ENCODE measurements at regions not wholly inside any gene's neighbourhood (a gene's known extent, or its start where the extent isn't known, plus 50 kb on each side); places are given as distances from the start of the nearest gene placed in this dataset.
"Not testable (repeated sequence)": the region's sequence is repeated elsewhere in the genome, so short reads cannot be mapped to it uniquely, and the experiment has no call there.

DNA sequence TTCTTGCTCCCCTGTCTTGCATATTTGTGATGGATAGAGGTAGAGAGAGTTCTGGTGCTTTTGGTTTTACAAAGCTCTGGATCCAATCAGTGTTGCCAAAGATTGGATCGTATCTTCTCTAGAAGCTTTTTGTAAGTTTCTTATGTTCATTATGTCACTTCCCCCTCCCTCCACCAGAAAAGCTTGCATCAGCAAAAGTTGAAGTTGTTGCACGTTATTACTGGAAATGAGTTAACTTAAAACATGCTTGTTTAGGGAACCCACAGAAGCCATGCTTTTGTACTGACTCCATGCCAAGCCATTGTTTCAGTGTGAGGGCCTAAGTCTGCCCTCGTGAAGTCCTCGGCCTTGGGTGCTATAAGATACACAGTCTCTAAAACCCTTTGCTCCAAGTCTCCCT, 186.5 kb downstream of the ERCC6L2 start:
- peak in 1 of 5 donors; percentile 51 for DNase-seq

DNA sequence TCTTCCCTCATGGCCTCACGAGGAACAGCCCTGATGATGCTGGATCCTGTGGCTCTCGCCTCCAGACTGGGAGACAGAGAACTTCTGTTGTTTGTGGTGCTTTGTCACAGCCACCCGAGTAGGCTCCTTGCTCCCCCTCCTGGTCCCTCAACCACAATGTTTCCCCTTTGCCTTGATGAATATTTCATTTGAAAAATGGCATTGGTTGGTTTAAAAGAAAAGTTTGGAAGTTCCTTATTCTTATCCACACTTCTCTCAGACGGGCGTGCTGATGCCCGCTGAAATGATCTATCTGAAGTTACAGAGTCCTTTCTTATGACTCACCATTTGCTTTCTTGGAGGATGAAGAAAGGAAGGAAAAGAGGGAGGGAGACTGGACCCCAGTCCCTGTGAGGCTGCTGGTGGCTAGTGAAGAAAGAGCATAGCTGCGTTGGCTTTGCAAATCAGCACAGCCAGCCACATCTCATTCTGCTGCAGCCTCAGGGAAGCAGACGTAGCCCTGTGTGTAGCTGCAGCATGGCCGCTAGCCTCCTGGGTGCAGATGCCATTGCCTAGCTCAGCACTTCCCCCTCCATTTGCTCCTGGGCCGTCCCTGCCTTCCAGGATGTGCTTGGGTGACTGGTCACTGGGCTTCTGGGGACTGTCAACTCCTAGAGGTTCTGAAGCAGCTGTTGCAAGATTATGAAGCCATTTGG, 185.9 kb downstream of the ERCC6L2 start:
- DNase-seq: peak in 4 of 5 donors; percentile 17 to 52 (median 37)

DNA sequence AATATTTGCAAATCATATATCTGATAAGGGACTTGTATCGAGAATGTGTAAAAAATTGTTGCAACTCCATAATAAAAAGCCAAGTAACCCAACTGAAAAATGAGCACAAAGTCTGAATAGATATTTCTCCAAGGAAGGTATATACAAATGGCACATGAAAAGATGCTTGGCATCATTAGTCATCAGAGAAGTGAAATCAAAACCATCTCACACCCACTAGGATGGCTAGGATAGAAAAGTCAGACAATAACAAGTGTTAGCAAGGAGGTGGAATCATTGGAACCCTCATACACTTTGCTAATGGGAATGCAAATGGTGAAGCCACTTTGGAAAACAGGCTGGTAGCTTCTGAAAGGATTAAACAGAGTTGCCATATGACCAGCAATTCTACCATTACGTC, 182.7 kb downstream of the ERCC6L2 start:
- DNase-seq: no peak

DNA sequence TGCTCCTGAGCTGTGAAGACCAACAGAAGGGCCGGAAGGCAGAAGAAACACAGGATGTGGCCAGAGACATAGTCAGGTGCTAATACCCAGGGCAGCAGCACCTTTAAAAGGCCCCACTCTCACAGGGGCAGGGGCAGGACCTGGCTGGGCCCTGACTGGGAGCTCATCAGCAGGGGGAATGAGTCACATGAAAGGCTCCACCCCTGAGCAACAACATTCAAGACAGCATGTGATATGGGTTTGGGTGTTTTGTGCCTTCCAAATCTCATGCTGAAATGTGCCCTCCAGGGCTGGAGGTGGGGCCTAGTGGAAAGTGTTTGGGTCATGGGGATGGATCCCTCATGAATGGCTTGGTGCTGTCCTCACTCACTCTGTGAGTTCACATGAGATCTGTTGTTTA, 181.7 kb downstream of the ERCC6L2 start:
- no peak for DNase-seq

DNA sequence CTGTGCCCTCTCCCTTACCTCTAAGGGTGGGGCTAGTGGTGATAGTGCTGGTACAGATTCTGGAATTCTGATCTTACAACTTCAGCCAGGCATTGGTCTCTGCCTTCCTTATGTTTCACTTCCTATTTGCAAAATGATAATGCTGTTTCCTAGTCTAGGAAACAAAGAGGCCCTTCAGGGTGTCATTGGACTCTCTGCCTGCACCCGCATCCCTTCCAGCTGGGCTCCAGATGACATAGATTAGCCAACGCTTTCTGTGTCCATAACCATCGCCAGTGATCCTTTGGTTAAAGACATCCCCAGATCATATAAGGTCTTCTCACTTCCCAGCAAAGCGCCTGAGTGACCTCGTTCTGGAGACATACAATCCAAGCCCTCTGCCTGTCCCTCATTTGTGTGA, 180.7 kb downstream of the ERCC6L2 start:
- DNase-seq: no peak

DNA sequence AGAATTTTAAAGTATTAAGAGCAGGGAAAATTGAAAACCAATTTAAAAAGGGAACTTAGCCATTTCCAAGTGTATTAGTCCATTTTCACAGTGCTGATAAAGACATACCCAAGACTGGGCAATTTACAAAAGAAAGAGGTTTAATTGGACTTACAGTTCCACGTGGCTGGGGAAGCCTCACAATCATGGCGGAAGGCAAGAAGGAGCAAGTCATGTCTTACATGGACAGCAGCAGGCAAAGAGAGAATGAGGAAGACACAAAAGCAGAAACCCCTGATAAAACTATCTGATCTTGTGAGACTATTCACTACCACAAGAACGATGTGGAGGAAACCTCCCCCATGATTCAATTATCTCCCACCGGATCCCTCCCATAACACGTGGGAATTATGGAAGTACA, 178.8 kb downstream of the ERCC6L2 start:
- DNase-seq: not testable (repeated sequence)

DNA sequence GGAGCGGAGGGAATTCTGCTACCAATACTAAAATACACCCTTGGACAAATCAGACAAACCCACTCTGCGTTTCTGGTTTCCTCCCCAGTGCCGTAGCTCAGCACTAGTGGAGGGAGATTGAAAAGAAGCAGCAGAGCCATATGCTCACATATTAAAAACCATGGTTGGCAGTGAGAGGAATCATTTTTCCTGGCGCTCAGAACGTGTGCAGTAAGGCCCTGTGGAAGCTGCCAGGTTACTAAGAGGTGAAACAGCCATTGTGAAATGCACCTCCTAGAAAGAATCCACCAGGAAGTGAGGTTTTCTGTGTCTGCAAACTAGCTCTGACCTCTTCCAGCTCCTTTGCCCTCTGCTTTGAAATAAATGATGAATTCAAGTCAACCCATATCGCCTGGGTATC, 177.2 kb downstream of the ERCC6L2 start:
- DNase-seq: no peak

DNA sequence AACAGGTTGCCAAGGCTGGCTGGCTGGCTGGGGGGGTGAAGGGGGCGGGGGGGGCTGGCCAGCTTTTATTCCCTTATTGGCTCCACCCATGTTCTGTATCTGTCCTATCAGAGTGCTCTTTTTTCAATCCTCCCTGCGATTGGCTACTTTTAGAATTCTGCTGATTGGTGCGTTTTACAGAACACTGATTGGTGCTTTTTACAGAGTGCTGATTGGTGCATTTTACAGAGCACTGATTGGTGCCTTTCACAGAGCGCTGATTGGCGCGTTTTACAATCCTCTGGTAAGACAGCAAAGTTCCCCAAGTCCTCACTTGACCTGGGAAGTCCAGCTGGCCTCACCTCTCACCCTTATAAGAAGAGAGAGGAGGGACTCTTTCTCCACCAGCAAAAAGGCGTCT, 175.9 kb downstream of the ERCC6L2 start:
- DNase-seq: no peak

DNA sequence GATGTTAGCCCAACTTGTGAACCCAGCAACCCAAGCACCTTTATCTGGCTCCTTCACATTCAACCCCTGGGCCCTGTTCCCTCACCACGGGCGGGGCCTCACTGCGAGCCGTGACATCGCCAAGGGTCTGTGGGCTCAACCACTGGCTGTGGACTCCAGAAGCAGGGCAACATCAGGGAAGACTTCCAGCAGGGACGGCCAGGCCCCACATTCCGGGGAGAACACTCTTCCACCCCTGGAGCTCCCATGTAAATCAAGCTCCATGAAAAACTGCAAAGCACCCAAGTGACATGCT, 175.3 kb downstream of the ERCC6L2 start:
- no peak for DNase-seq

DNA sequence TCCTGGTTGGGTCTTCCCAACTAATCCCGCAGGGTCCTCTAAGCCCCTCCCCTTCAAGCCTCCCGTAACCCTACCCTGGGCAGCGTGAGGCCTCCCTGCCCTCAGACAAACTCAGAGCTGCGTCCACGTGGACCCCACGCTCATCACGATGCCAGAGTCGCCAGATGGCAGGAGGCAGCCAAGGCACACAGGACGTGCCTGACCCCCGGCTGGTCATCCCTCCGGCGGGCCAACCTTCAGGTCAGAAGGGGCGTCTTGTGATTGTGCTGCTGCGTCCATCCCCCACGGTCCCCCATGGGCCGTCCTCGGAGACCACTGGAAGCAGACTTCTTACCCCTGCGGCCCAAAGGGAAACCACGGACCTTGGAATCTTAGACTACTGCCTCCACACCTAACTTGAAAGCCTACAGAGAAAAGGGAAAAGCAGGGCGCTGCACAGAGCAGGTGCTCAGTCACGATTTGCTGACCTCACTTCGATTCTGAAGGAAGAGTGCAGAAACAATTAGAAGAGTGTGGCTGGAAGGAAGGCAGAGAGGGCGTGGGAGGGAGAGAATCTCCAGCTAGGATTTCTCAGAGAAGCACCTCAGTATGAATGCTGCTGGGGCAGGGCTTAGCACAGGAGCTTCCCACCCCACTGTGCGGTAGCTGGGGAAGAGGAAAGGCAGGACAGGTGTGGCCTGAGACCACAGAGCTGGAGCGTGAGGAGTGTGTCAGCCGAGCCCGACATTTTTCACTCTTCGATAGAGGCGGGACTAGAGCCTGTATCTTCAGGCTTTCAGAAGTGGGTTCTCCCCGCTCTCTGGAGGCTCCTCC, 174.8 kb downstream of the ERCC6L2 start:
- no peak for DNase-seq

DNA sequence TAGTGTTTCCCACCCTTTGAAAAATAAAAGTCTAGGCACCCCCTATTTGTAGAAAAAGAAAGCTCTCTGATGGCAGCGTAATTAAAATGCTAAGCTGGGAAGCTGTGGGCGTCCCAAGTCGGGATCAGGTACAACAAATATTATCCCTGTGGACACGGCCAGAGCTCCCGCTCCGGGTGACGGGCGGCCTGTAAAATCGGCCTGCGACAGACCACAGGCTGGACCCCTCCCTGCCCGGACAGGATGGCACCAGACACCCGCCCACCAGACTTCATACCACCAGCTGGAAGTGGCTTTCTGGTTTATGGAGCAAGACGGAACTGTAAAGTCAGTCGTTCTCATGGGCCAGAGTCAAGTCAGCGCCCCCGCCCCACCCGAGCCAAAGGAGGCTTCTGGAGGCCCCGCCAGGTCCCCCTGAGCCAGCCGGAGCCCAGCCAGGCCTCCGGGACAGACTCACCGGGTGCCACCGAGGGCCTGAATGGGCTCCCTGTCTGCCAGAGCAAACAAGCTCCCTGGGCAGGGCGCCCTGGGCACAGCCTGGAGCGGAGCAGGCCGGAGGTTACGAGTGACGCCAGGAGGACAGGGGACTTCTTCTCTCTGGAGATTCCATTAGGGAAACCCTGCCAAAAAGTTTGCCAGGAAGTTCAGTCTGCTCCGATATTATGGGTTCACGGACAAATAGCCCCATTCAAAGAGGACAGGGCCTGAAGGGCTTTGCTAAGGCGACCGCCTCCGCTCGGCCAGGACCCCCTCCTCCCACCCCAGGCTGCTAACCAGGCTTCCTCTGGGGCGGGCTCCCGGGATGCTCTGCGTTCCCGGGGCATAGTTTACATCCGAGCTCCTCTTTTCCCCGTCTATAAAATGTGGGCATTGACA, 173.7 kb downstream of the ERCC6L2 start:
- DNase-seq: no peak

DNA sequence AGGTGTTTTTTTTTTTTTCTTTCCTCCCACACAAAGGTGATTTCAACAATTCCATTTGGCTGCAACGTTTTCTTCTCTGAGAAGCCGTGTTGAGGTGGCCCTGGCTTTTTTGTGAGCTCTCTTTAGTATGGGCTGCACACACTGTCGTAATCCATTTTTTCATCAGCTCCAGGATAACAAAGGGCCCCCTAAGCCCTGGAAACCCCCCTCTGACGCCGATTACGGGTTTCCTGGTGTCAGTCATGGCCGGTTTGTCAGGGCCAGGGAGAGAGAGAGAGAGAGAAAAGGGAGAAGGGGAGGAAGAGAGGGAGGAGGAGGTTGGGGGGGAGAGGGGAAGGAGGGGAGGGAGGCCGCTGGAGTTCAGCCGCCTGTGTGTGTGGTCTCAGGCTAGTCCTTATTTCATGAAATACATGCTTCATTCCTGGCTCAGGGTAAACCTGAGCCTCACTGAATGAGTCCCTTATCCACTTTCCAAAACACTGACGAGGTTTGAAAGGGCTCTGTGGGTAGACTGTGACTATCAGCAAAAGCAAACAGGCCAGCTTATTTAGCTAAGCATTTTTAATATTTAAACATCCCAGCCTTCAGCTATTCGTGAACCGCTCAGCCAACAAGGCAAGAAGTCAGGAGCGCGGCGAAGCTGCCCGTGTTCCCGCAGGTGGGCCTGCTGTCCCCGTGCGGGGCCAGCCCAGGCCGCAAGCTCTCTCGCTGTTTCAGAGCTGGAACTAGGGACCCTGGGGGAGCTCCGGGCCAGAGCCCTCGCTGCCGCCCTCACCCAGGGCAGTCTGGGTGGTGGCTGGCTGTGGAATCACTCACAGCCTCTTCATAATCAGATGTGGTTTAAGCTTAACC, 172.8 kb downstream of the ERCC6L2 start:
- no peak for DNase-seq

DNA sequence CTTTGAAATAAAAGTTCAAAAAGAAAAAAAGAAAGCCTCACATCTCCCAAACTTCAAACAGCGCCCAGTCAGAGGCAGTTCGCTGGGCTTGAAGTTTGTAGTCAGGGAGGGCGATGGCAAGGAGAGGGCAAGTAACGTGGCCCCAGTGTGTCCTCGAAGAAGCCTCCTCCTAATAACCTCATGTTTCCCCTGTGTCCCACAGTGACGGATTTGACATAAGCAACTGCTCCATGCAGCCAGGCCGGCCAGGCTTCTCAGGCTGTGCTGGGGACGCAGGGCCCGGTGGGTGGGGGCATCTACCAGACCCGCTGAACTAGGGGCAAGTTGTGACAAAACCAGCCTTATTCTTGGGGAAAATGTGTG, 172.2 kb downstream of the ERCC6L2 start:
- no peak for DNase-seq

DNA sequence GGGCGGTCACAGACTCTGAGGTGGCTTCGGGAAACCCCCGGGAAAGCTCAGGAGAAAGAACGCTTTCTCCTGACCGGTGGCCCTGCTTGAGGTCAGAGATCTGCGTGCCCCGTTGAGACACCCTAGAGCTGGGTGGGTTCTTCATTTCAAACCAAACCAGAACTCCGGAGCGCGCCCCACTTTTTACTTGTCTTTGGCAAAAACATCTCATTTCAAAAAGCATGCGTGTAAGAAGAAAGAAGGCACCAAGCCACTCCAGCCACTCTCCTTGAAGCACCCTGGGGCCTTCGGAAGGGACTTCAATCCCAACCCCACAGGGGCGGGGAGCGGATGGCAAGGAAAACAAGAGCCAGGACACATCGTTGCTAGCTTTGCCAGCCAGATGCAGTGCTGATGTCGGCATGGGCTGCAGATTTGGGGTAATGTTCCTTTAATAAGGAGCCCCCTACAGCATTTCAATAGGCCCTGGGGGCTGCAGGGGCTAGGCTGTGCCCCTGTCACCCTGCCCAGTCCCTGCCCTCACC, 171.7 kb downstream of the ERCC6L2 start:
- no peak for DNase-seq

DNA sequence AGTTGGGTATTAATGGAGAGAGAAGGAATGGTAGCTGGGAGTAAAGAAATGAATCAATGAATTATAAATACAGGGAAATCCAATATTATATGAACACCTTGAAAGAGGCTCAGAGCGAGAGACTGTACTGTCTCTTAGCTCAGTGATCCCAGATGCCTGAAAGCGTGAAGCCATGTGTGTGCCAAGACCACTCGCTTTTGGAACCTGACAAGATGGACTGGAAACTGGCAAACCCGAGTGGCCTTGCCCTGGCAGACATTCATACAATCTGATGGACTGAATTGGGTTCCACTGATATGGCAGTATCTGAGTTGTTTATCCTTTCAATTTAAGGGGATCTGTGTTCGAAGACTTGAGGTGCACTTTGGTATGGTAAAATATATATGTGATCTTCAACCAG, 170.3 kb downstream of the ERCC6L2 start:
- DNase-seq: no peak

DNA sequence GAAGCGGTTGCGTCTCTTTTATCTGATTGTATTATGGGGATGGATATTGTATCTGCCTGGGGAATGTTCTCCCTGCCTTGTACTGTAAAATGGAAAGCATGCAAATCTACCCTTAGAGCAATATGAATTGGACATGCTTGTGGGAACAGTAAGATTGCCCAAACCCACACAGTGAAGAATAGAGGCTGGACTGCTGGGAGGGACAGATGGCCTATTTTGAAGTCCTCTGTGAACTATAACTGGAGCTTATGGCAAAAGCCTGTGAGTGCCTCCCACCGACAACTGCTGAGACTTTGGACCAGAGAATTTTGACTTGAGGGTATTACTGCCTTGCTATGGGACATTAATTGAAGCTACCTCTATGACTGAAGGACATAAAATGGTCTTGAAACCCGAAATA, 168.9 kb downstream of the ERCC6L2 start:
- no peak for DNase-seq

DNA sequence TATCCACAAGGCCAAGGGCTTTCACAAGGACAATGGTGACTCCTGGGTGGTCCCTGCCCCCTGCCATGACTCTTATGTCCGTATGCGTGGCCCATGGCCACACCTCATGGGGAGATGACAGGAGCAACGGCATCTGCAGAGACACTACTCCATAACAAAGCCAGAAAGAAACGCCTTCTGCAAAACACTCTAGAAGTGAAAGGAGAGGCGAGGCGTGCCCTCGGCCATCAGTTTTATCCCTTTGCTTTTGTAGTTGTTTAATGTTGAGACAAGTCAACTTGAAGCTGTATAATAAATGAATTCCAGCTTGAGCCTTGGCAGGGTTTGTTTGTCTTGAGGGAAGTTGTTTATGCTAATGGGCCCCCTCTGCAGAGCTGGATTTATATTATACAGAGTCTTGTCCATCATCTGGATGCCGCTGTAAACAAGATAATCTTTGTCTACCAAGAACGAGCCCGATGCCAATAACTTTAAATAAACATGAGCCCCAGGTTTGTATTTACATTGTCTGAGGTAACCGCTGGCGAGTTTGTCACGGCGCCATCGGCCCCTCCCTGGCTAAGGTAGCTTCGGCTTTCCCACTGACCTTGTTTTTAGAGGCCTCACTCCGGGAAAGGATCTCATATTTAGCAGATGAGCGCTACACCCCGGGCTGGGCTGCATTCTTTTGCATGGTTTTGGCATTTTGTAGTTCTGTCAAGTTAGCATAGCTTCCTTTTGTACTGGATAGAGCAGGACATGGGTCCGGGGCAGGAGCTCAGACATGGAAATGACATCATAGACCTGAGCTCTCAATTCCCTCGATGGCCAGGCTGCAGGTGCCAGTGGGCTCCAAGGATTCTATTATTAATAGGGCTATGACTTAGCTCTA, 165.3 kb downstream of the ERCC6L2 start:
- no peak for DNase-seq

DNA sequence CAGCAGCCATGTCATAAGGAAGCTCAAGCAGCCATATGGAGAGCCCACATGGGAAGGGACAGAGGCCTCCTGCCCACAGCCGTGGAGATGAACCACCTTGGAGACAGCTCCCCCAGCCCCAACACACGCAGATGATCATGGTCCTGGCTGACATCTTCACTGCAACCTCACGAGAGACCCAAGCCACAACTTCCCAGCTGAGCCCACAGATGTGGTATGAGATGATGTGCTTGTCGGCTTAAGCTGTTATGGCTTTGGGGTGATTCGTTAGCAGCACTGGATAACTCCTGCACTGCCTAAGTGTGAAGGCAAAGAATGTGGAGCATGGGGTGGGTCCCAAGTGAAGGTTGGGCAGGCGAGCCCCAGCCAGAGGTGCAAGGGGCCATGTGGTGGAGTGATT, 163.4 kb downstream of the ERCC6L2 start:
- DNase-seq: no peak

DNA sequence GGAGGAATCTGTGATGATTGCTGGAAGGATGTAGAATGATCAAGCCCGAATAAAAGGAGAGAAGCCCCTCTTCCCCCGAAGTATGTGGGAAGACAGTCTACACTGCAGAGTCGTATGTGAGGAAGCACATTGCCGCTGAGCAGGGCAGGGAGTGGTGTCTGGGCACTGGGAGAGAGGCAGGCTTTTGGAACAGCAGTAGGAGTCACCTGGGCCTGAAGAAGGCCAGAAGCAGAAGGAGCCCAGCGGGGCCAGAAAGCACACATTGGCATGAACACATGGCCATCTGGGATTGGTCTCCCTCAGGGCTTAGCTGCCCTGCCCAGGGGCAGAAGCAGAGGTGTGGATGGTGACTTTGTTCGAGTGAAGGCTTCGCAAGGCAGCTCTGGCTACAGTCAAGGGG, 162.8 kb downstream of the ERCC6L2 start:
- DNase-seq: no peak

DNA sequence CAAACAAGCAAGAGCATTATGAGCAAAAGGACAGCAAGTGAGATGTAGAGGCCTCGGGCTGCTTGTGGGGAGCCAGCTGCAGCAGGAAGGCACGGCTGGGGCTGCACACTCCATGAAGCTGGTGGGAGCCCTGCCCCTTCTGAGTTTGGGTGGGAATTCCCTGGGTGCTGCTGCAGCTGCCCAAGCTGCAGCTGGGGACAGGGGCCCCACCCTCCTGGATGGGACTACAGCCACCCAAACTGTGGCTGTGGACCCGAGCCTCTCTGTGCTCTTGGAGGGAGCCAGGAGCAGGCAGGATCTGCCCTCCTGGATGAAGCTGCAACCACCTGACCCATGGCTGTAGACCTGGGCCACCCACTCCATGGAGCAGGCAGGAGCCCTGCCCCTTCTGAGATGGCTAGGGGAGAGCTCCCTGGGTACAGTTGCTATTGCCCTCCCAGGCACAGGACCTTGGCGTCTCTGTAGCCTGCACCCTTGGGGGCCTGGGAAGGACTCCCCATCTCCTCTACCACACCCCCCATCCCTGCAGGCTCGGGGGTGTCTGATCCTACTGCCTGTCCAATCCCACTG, 159.1 kb downstream of the ERCC6L2 start:
- no peak for DNase-seq

DNA sequence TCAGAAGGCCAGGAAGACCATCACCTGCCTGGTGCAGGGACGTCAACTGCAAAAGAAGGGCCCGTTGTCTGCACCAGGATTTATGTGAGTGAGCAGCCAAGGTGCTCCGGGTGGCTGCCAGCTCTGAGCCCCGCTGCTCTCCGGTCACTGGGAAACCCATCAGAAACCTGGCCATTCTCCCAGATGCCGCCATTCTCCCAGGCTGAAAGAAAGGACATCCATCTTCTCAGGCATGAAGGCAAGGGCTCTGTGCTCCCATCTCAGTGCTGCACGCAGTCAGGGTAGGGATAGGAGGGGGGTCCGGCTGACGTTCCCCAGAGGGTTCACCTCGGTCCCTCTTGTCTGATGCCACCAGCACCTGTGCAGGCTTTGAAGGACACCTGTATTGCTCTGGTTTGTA, 158.4 kb downstream of the ERCC6L2 start:
- DNase-seq: no peak

Measured in T-helper 1 cell (primary cell).